Activated CD4-positive, alpha-beta T cell treated with anti-CD3 and anti-CD28 coated beads, Interleukin-2, amount 10 ng/mL, durations not matched to agents 7 days and 5 days (primary cell): ENCODE measurements at regions not wholly inside any gene's neighbourhood (a gene's known extent, or its start where the extent isn't known, plus 50 kb on each side); places are given as distances from the start of the nearest gene placed in this dataset.

Experiments used
- CTCF ChIA-PET: fragments of 350-600 bp; sonication (Branson Sonifier 250); formaldehyde crosslinking; loops from one replicate; lab custom pipeline; 2021; ENCODE audit warnings: antibody characterized with exemption; lab: Charles Lee
- POLR2A ChIA-PET: fragments of 350-600 bp; sonication (Branson Sonifier 250); formaldehyde crosslinking; loops from one replicate; lab custom pipeline; 2021; ENCODE audit warnings: antibody characterized with exemption; lab: Charles Lee
- DNase-seq: peaks from one replicate; pipeline ENCODE4 v3.0.0-alpha.2; 2020
- H3K27ac Mint-ChIP-seq: one replicate; pipeline ENCODE4 v1.8.0; 2021; ENCODE audit warnings: mild to moderate bottlenecking, moderate library complexity, mixed read lengths
- H3K27me3 Mint-ChIP-seq: one replicate; pipeline ENCODE4 v1.8.0; 2021; ENCODE audit warnings: mixed read lengths
- H3K36me3 Mint-ChIP-seq: one replicate; pipeline ENCODE4 v1.8.0; 2021; ENCODE audit warnings: low read depth, mixed read lengths
- H3K4me1 Mint-ChIP-seq: one replicate; pipeline ENCODE4 v1.8.0; 2021; ENCODE audit warnings: mixed read lengths
- H3K4me3 Mint-ChIP-seq: one replicate; pipeline ENCODE4 v1.8.0; 2021; ENCODE audit warnings: mild to moderate bottlenecking, moderate library complexity, mixed read lengths
- H3K9me3 Mint-ChIP-seq: one replicate; pipeline ENCODE4 v1.8.0; 2021; ENCODE audit warnings: mixed read lengths

- no peaks in the 10 kb centered on the region for H3K4me1 Mint-ChIP-seq
- DNase-seq: no peak
- ChIA-PET POLR2A (no interaction called here), CTCF (no interaction called here)
- no peaks in the 10 kb centered on the region for H3K27me3 Mint-ChIP-seq
- no peak overlapping the region for H3K4me3 Mint-ChIP-seq
- no peaks in the 10 kb centered on the region for H3K36me3 Mint-ChIP-seq
- H3K27ac Mint-ChIP-seq: no peak overlapping the region
- no peaks in the 10 kb centered on the region for H3K9me3 Mint-ChIP-seq
Observed at GRCh38 chr3:55305696-55306485, 181.2 kb downstream of the WNT5A start.

- Mint-ChIP-seq H3K36me3 (no peaks in the 10 kb centered on the region), H3K27ac (no peak overlapping the region), H3K27me3 (no peaks in the 10 kb centered on the region), H3K9me3 (no peaks in the 10 kb centered on the region), H3K4me3 (no peak overlapping the region), H3K4me1 (no peaks in the 10 kb centered on the region)
- CTCF ChIA-PET: no interaction called here
- DNase-seq: no peak
- POLR2A ChIA-PET: no interaction called here
Observed at GRCh38 chr3:55300701-55301100, 186.4 kb downstream of the WNT5A start.

GRCh38 chr3:55297706-55298105 is 189.4 kb downstream of the WNT5A start:
- no peak overlapping the region for H3K27ac Mint-ChIP-seq
- POLR2A ChIA-PET: no interaction called here
- H3K9me3 Mint-ChIP-seq: no peaks in the 10 kb centered on the region
- H3K4me1 Mint-ChIP-seq: no peaks in the 10 kb centered on the region
- no peak overlapping the region for H3K4me3 Mint-ChIP-seq
- no peak for DNase-seq
- H3K27me3 Mint-ChIP-seq: no peaks in the 10 kb centered on the region
- H3K36me3 Mint-ChIP-seq: no peaks in the 10 kb centered on the region
- CTCF ChIA-PET: no interaction called here

GRCh38 chr3:55297245-55297644 is 189.9 kb downstream of the WNT5A start:
- H3K9me3 Mint-ChIP-seq: no peaks in the 10 kb centered on the region
- POLR2A ChIA-PET: no interaction called here
- H3K4me1 Mint-ChIP-seq: no peaks in the 10 kb centered on the region
- no peak for DNase-seq
- H3K36me3 Mint-ChIP-seq: no peaks in the 10 kb centered on the region
- H3K27me3 Mint-ChIP-seq: no peaks in the 10 kb centered on the region
- H3K27ac Mint-ChIP-seq: no peak overlapping the region
- H3K4me3 Mint-ChIP-seq: no peak overlapping the region
- CTCF ChIA-PET: no interaction called here

- ChIA-PET CTCF (no interaction called here), POLR2A (no interaction called here)
- H3K27ac Mint-ChIP-seq: no peak overlapping the region
- H3K4me1 Mint-ChIP-seq: no peaks in the 10 kb centered on the region
- no peaks in the 10 kb centered on the region for H3K36me3 Mint-ChIP-seq
- no peaks in the 10 kb centered on the region for H3K9me3 Mint-ChIP-seq
- no peak for DNase-seq
- H3K4me3 Mint-ChIP-seq: no peak overlapping the region
- no peaks in the 10 kb centered on the region for H3K27me3 Mint-ChIP-seq
Observed at GRCh38 chr3:55296791-55297190, 190.3 kb downstream of the WNT5A start.

GRCh38 chr3:55296030-55296429 is 191.1 kb downstream of the WNT5A start:
- ChIA-PET POLR2A (no interaction called here), CTCF (no interaction called here)
- no peaks in the 10 kb centered on the region for H3K4me1 Mint-ChIP-seq
- no peaks in the 10 kb centered on the region for H3K27me3 Mint-ChIP-seq
- DNase-seq: no peak
- no peaks in the 10 kb centered on the region for H3K36me3 Mint-ChIP-seq
- H3K9me3 Mint-ChIP-seq: no peaks in the 10 kb centered on the region
- H3K27ac Mint-ChIP-seq: no peak overlapping the region
- no peak overlapping the region for H3K4me3 Mint-ChIP-seq

- ChIA-PET POLR2A (no interaction called here), CTCF (no interaction called here)
- no peaks in the 10 kb centered on the region for H3K4me1 Mint-ChIP-seq
- H3K9me3 Mint-ChIP-seq: no peaks in the 10 kb centered on the region
- no peak for DNase-seq
- no peaks in the 10 kb centered on the region for H3K36me3 Mint-ChIP-seq
- H3K27me3 Mint-ChIP-seq: no peaks in the 10 kb centered on the region
- no peak overlapping the region for H3K4me3 Mint-ChIP-seq
- H3K27ac Mint-ChIP-seq: no peak overlapping the region
Observed at GRCh38 chr3:55294557-55294956, 192.5 kb downstream of the WNT5A start.

GRCh38 chr3:55292360-55292759 is 194.7 kb downstream of the WNT5A start:
- Mint-ChIP-seq H3K36me3 (no peaks in the 10 kb centered on the region), H3K9me3 (no peaks in the 10 kb centered on the region), H3K4me3 (no peak overlapping the region), H3K27ac (no peak overlapping the region), H3K27me3 (no peaks in the 10 kb centered on the region), H3K4me1 (no peaks in the 10 kb centered on the region)
- ChIA-PET CTCF (no interaction called here), POLR2A (no interaction called here)
- no peak for DNase-seq

- Mint-ChIP-seq H3K27ac (no peak overlapping the region), H3K27me3 (no peaks in the 10 kb centered on the region), H3K9me3 (no peaks in the 10 kb centered on the region), H3K4me1 (no peaks in the 10 kb centered on the region), H3K4me3 (no peak overlapping the region), H3K36me3 (no peaks in the 10 kb centered on the region)
- ChIA-PET POLR2A (no interaction called here), CTCF (no interaction called here)
- no peak for DNase-seq
Observed at GRCh38 chr3:55288657-55289056, 198.4 kb downstream of the WNT5A start.

GRCh38 chr3:55286693-55287092 is 200.4 kb downstream of the WNT5A start:
- ChIA-PET CTCF (no interaction called here), POLR2A (no interaction called here)
- no peaks in the 10 kb centered on the region for H3K9me3 Mint-ChIP-seq
- H3K27me3 Mint-ChIP-seq: no peaks in the 10 kb centered on the region
- H3K27ac Mint-ChIP-seq: no peak overlapping the region
- DNase-seq: no peak
- no peaks in the 10 kb centered on the region for H3K4me1 Mint-ChIP-seq
- H3K4me3 Mint-ChIP-seq: no peak overlapping the region
- no peaks in the 10 kb centered on the region for H3K36me3 Mint-ChIP-seq

GRCh38 chr3:55285156-55285555 is 201.9 kb downstream of the WNT5A start:
- no peaks in the 10 kb centered on the region for H3K36me3 Mint-ChIP-seq
- CTCF ChIA-PET: no interaction called here
- H3K4me1 Mint-ChIP-seq: no peaks in the 10 kb centered on the region
- no peak overlapping the region for H3K4me3 Mint-ChIP-seq
- H3K27ac Mint-ChIP-seq: no peak overlapping the region
- H3K27me3 Mint-ChIP-seq: no peaks in the 10 kb centered on the region
- DNase-seq: no peak
- POLR2A ChIA-PET: no interaction called here
- H3K9me3 Mint-ChIP-seq: no peaks in the 10 kb centered on the region

GRCh38 chr3:55283441-55283925 is 203.6 kb downstream of the WNT5A start:
- Mint-ChIP-seq H3K27ac (no peak overlapping the region), H3K36me3 (no peaks in the 10 kb centered on the region), H3K27me3 (no peaks in the 10 kb centered on the region), H3K4me1 (no peaks in the 10 kb centered on the region), H3K4me3 (no peak overlapping the region), H3K9me3 (no peaks in the 10 kb centered on the region)
- no peak for DNase-seq
- ChIA-PET CTCF (no interaction called here), POLR2A (no interaction called here)

GRCh38 chr3:55282994-55283393 is 204.1 kb downstream of the WNT5A start:
- POLR2A ChIA-PET: no interaction called here
- no peak for DNase-seq
- Mint-ChIP-seq H3K4me1 (no peaks in the 10 kb centered on the region), H3K36me3 (no peaks in the 10 kb centered on the region), H3K27me3 (no peaks in the 10 kb centered on the region), H3K4me3 (no peak overlapping the region), H3K9me3 (no peaks in the 10 kb centered on the region), H3K27ac (no peak overlapping the region)
- CTCF ChIA-PET: no interaction called here
